ENCODE measurements at regions not wholly inside any gene's neighbourhood (a gene's known extent, or its start where the extent isn't known, plus 50 kb on each side); places are given as distances from the start of the nearest gene placed in this dataset.

- no peak for DNase-seq (ENCODE audit: low read depth in 2 of 2)
These were observed 263.9 kb downstream of the HIVEP2 start for GRCh38 chr6:142681099-142681498.

GRCh38 chr6:142682985-142683384, 262.0 kb downstream of the HIVEP2 start:
- DNase-seq (ENCODE audit: low read depth in 2 of 2), result no peak

- DNase-seq (ENCODE audit: low read depth in 2 of 2), result no peak
These were observed 261.2 kb downstream of the HIVEP2 start for GRCh38 chr6:142683714-142684141.

DNA sequence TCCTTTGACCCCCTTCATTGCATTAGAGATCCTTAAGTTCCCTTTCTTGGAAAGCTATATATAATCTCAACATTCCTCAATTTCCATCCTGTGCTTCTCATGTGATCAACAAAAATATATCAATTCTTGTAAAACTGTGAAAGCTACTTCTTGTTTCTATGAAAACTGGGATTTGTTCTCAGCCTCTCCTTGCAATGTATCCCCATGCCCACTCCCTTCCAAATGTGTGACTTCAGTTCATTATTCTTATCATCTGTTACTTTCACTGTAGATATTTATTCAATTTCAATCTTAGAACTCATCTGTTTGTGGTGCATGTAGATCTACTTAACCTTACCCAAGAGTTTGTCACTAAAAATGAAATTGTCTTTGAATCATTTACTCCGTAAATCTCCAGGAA, 260.6 kb downstream of the HIVEP2 start:
- no peak for DNase-seq (ENCODE audit: low read depth in 2 of 2)

DNA sequence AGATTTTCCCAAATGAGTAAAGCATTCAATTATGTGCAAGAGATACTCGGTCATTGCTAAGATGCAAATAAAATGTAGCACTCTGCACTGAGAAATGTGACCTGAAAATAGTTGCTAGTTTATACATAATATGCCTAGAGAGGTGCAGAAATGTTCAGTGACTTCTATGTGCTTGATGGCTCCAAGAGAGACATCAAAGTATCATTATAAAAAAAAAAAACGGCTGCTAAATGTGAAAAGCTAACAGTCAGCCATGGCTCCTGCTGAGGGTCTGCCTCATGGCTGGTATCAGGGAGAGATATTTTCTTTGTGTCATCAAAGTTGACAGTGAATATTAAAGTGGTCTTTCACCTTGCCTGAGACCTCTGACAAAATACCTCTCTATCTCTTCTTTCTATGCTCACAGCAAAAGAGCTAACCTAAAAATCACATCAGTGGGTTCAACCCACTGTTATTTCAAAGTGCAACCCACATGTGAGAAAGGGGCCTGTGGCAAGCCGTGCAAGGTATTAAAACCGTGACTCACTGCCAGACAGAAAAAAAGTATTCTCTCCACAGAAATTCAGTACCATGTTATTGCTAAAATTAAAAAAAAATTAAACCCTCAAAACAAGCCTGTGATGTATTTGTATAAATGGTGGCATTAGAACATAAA, 259.0 kb downstream of the HIVEP2 start:
- no peak for DNase-seq (ENCODE audit: low read depth in 2 of 2)

DNA sequence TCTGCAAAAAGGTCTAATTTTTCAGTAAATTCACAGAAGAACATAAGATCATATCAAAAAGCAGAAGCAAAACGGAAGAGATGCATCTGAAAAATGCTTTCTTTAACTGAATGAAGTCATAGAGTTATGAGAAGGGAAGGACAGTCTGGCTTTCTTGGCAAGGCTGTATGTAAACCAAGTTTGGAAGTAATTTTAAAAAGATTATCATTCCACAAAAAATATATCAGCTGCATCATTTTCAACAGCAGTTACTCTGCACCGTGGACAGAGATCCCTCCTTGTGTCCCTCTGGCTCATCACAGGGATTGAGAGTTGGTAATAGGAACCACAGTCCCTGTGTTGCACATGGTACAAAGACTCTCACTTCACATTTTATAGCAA, 258.5 kb downstream of the HIVEP2 start:
- no peak for DNase-seq (ENCODE audit: low read depth in 2 of 2)

- peak; percentile 50 to 71 for DNase-seq (ENCODE audit: low read depth in 2 of 2)
These were observed 252.0 kb downstream of the HIVEP2 start for GRCh38 chr6:142692942-142693341.

DNA sequence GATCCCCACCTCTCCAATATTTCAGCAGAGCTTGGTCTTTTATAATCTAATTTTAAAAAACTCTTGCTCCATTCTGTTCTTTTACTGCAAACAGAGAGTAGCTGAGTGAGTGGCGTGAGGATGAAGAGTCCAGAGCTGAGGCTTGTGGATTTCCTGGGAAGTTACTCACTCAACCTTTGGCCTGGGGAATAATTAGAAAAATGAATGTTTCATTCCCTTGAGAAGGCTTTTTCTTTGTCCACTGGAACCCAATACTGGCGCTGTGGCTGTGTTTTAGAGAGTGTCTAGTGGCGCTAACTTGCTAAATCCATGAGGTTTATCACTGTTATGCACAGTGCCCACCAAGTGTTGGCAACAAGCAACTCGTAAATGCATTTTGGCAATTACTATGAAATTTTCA, 251.5 kb downstream of the HIVEP2 start:
- DNase-seq (ENCODE audit: low read depth in 2 of 2), result no peak

GRCh38 chr6:142694054-142694453, 250.9 kb downstream of the HIVEP2 start:
- DNase-seq (ENCODE audit: low read depth in 2 of 2), result no peak

GRCh38 chr6:142695016-142695415, 250.0 kb downstream of the HIVEP2 start:
- DNase-seq (ENCODE audit: low read depth in 2 of 2), result no peak

DNA sequence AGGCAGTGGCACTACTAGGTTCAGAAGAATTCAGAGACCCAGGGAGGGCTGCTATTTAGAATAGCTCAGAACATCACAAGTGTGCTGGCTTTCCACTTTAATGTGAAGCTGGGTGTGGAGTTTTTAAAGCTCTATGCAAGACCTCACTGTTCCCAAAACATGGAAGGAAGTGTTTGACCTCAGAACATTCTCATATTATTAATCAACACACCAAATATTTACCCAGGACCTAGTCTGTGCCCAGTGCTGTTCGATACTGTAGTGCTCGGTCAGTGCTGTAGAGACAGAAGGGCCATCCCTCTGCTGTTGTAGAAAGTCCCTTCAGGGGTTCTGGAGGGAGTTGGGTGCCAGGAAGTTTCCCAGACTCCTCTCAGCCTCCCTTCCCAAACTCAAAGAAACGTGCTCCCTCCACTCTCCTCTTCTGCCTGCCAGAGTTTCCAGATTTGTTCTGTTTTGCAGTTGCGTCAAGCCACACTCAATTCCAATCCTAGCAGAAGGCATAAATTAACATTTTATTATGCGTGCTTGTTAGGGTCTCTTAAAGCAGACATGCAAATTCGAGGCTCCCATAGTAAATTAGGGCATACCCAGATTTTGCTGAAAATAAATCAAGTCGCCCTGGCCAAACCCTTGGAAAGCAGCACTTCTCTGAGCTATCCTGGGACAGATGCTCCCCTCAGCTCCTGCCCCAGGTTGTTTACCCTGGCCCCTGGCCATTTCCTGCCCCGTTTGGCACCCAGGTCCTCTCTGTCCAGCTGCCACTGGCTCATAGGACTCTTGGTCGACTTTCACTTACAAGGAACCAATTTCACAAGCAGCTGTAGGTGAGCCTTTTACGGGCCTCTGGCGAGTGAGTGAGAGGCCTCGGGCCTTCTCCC, 248.6 kb downstream of the HIVEP2 start:
- DNase-seq (ENCODE audit: low read depth in 2 of 2), result no peak

- DNase-seq (ENCODE audit: low read depth in 2 of 2), result no peak
These were observed 248.0 kb downstream of the HIVEP2 start for GRCh38 chr6:142697001-142697335.

- no peak for DNase-seq (ENCODE audit: low read depth in 2 of 2)
These were observed 247.1 kb downstream of the HIVEP2 start for GRCh38 chr6:142697922-142698321.

DNA sequence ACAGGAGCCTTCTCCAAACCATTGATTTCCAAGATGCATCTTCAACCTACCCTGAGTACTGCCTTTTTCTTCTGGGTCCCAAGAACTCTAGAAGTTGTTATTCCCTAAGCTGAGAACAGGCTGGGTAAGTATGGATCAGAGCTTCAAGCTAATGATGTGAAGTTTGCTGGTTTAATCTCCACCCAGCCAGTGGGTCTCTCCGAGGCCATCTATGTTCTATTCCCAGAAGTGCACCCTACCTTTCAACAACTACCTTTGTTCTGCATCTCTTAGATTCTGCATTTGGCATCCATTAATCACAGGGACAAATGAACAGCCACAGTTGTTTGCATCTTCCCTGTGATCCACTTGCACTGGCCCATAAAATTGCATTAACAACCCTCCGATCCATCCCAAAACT, 246.2 kb downstream of the HIVEP2 start:
- DNase-seq (ENCODE audit: low read depth in 2 of 2), result no peak

DNA sequence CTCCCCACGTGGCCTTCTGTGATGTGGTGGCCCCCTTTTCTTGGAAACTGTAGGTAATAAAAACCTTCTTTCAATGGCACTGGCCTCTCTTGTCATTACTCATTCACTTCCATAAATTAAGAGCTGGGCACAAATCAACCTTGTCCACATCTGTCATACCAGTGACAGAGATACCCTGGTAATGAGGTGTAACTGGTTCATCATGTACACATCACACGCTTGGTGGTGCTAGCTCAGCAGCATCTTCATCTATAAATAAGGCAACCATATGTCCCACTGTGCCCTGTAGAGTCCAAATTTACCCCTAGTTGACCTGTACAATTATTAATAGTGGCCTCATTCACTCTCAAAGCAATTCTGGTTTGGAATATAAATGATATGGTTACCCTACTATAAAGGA, 245.6 kb downstream of the HIVEP2 start:
- no peak for DNase-seq (ENCODE audit: low read depth in 2 of 2)

GRCh38 chr6:142700032-142700431, 244.9 kb downstream of the HIVEP2 start:
- DNase-seq (ENCODE audit: low read depth in 2 of 2), result no peak

- no peak for DNase-seq (ENCODE audit: low read depth in 2 of 2)
These were observed 244.2 kb downstream of the HIVEP2 start for GRCh38 chr6:142700671-142701312.
